CD4-positive, alpha-beta T cell treated with Interleukin-1 beta for 1 hour (primary cell): ENCODE measurements at regions not wholly inside any gene's neighbourhood (a gene's known extent, or its start where the extent isn't known, plus 50 kb on each side); places are given as distances from the start of the nearest gene placed in this dataset.
A peak's percentile ranks its signal among the peaks of the same experiment; 100 is the strongest.

Source experiments
- DNase-seq, 2 donors: peaks; one replicate each; pipeline ENCODE4 v3.0.0-alpha.2; 2020 to 2022

- no peak for DNase-seq
Measured at GRCh38 chr14:101337053-101337452, 224.2 kb upstream of the DIO3 start.

- no peak for DNase-seq
Measured at GRCh38 chr14:101340556-101340955, 220.7 kb upstream of the DIO3 start.

- no peak for DNase-seq
Measured at GRCh38 chr14:101347893-101348777, 213.2 kb upstream of the DIO3 start.

GRCh38 chr14:101349108-101349507 is 212.2 kb upstream of the DIO3 start:
- DNase-seq: no peak

GRCh38 chr14:101350021-101350420 is 211.3 kb upstream of the DIO3 start:
- DNase-seq: no peak

- DNase-seq: no peak
Measured at GRCh38 chr14:101350691-101351090, 210.6 kb upstream of the DIO3 start.

GRCh38 chr14:101351146-101351545 is 210.1 kb upstream of the DIO3 start:
- no peak for DNase-seq

- DNase-seq: no peak
Measured at GRCh38 chr14:101351769-101352168, 209.5 kb upstream of the DIO3 start.

- no peak for DNase-seq
Measured at GRCh38 chr14:101352567-101352966, 208.7 kb upstream of the DIO3 start.

GRCh38 chr14:101353422-101353821 is 207.9 kb upstream of the DIO3 start:
- no peak for DNase-seq

GRCh38 chr14:101354726-101355125 is 206.6 kb upstream of the DIO3 start:
- DNase-seq: no peak

- DNase-seq: no peak
Measured at GRCh38 chr14:101355284-101355683, 206.0 kb upstream of the DIO3 start.

- no peak for DNase-seq
Measured at GRCh38 chr14:101357038-101357437, 204.3 kb upstream of the DIO3 start.

- no peak for DNase-seq
Measured at GRCh38 chr14:101357559-101358319, 203.6 kb upstream of the DIO3 start.

GRCh38 chr14:101358320-101359125 is 202.8 kb upstream of the DIO3 start:
- DNase-seq: no peak

GRCh38 chr14:101359221-101360053 is 201.9 kb upstream of the DIO3 start:
- no peak for DNase-seq

GRCh38 chr14:101360054-101360911 is 201.0 kb upstream of the DIO3 start:
- no peak for DNase-seq

GRCh38 chr14:101361044-101361443 is 200.3 kb upstream of the DIO3 start:
- peak in 1 of 2 donors; percentile 34 for DNase-seq

- no peak for DNase-seq
Measured at GRCh38 chr14:101361451-101362433, 199.6 kb upstream of the DIO3 start.
